ENCODE measurements at regions not wholly inside any gene's neighbourhood (a gene's known extent, or its start where the extent isn't known, plus 50 kb on each side); places are given as distances from the start of the nearest gene placed in this dataset.
A peak's percentile ranks its signal among the peaks of the same experiment; 100 is the strongest.

DNA sequence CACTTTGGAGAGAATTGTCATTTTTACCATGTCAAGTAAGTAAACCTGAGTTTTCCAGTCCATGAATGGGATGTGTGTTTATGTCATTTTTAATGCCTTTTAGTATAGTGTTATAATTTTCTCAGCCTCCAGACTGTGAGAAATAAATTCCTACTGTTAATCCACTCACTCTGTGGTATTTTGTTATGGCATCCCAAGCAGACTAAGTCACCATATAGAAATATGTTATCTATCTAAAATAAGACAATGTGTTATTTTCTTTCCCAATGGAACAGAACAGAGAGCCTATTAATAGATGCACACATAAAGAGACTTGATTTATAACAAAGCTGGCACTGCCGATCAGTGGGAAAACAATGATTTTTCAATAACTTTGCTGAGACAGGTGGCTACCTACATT, 70.2 kb upstream of the SLC4A11 start:
- no peak for DNase-seq

DNA sequence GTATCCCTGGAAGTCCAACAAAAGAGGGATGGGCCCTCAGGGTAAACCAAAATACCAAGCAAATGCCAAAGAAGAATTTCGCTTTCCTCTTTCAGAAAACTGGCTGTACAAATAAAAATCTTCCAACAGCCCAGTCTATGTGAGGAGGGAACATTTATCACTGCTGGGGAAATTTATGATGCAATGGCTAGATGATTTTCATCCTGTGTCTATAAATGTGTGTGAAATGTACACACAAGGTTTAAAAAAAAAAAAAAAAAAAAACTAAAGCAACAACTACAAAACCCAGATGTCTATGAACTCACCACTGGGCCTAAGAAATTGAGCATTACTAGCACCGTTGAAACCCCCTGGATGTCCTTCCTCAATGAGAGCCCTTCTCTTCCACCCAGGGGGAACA, 68.7 kb upstream of the SLC4A11 start:
- no peak for DNase-seq

DNA sequence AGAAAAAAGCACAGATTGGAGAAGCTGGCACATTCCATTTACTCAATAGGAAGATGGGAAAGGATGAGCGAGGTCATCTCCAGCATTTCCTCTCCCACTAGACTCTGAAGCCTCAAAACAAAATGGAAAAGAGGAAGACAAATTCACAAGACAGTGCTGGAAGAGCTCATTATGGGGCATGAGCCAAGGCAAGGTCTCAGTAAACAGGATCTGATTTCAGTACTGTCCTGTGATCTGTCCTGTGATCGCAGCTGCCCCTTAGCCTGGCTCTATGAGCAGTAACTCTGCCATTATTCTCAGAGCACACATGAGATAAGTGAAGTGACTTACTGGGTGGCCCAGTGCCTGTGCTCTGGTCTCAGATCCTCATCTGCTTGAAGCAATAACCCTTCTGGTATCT, 68.1 kb upstream of the SLC4A11 start:
- no peak for DNase-seq

DNA sequence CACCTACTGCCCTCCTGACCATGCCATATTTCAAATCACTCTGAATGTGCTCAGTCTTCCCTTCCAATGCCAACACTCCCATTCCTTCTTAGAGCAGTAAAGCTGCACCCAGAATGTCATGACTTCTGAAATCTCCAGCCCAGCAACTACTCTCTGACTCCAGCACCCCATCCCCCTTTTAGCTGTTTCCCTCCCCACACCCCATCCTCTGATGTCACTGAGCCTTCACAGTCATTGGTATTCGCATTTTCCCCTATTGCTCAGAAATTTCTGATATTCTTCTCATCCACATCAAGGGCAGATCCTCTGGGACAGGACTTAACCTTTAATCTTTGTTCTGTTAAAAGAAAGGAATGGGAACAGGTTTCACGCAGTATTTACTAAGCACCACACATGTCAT, 67.1 kb upstream of the SLC4A11 start:
- no peak for DNase-seq

DNA sequence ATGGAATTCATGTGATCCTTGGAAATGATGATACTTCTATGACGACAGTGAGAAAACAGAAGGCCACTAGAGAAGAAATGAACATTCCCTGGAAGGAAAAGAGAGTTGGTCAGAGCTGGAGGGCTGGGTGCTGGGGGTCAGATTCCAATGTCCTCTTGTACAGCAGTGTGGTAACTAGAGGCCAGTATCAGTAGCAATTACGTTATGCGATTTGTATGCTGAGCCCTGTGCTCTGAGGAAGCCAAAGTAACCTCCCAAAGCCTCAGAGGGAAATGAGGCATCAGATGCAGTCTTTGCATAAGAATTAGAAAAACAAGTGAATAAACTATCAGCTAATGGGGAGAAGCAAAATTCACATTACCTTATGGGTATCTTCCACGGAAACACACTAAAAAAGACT, 65.5 kb upstream of the SLC4A11 start:
- no peak for DNase-seq

DNA sequence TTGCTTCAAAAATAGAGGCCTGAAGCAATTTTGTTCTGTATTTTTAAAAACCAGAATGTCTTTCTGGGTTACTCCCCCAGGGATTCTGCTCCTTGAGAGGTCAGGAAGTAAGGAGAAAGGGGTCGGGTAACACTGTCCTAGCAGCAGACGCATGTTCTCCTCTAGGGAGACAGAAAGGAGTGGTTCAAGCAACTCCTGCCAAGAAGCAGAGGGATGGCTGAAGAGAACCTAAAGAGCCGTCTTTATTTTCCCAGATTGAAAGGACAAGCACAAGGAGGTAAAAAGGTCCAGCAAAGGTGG, 58.0 kb upstream of the SLC4A11 start:
- no peak for DNase-seq

DNA sequence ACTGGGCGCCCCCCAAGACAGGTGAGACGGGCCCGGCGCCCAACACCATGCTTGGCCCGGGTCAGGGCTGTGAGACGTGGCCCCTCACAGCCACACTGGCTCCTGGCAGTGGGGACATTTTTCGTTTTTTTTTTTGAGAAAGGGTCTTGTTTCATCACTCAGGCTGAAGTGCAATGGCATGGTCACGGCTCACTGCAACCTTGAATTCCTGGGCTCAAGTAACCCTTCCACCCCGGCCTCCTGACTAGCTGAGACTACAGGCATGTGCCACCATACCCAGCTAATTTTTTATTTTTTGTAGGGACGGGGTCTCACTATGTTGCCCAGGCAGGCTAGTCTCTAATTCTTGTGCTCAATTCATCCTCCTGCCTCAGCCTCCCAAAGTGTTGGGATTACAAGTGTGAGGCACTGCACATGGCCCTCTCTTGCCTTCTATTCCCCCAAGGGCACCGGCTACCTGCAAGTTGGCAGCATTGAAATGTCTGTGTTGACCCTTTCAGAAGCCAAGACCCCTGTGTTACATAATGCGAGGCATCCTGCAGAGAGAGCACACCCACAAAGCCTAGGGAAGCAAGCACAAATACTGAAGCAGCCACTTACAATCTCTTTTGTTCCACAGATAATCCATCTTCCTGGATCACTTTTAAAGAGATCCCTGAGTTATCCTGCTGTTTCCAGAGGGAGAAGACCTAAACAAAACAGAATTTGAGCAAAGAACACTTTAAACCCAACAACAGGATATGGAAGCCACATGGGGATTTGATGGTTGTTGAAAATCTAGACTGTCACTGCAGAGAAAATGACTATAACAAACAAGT, 57.5 kb upstream of the SLC4A11 start:
- DNase-seq = peak; percentile 19
